ENCODE measurements at regions not wholly inside any gene's neighbourhood (a gene's known extent, or its start where the extent isn't known, plus 50 kb on each side); places are given as distances from the start of the nearest gene placed in this dataset.

DNA sequence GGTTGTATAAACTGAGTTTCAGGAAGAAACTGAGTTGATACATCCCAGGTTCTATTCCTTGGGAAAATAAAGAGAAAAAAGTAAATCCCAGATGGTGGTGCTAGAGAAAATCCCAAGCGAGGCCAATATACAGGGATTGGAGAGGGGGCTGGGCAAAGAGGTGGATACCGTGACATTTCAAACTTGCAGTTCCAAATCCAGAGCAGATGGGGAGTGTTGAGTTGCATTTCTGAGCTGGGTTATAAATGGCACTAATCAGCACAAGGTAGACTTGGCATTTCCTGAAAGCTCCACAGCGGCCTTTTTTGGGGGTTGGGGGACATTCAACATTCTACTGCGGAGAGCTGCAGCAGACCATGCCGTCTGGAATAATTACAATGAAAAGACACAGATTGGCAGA, 224.4 kb downstream of the NXNL2 start:
- Histone ChIP-seq H2AFZ (replicated peaks; ENCODE audit: low read length, poor library complexity) (no peak overlapping the region), H2BK120ac (ENCODE audit: low read depth, low read length) (no peak overlapping the region), H3K9ac (ENCODE audit: low read depth, low read length) (no peak overlapping the region), H4K5ac (ENCODE audit: low read depth, low read length) (no peak overlapping the region), H3K23ac (ENCODE audit: low read depth, low read length) (no peak overlapping the region), H3K4me3 (ENCODE audit: insufficient read depth, low read depth, low read length) (no peak overlapping the region), H3K36me3 (ENCODE audit: control insufficient read depth, insufficient read depth, low read length) (no peaks in the 10 kb centered on the region), H3K9me3 (ENCODE audit: control insufficient read depth, insufficient read depth, low read length) (no peaks in the 10 kb centered on the region), H3K18ac (ENCODE audit: low read depth, low read length) (no peak overlapping the region), H4K8ac (ENCODE audit: low read depth in 2 of 2, low read length in 2 of 2) (no peak overlapping the region), H3K79me1 (ENCODE audit: low read depth in 1 of 2, low read length in 2 of 2) (no peaks in the 10 kb centered on the region), H2BK5ac (ENCODE audit: low read depth, low read length, poor library complexity, severe bottlenecking) (no peak overlapping the region), H3K4me1 (ENCODE audit: control insufficient read depth, insufficient read depth, low read length) (peaks cover 8% of the 10 kb centered on the region), H3K56ac (ENCODE audit: extremely low read depth, insufficient read depth, low read length) (no peak overlapping the region), H2AK5ac (ENCODE audit: low read depth, low read length) (no peak overlapping the region), H3K9me1 (ENCODE audit: insufficient read depth, low read length) (peaks cover 1% of the 10 kb centered on the region; the same call in 1 of the 2 replicates), H3K4me2 (ENCODE audit: low read depth, low read length) (no peak overlapping the region), H3K14ac (replicated peaks; ENCODE audit: low read depth, low read length) (no peak overlapping the region), H4K20me1 (ENCODE audit: insufficient read depth, low read length) (no peaks in the 10 kb centered on the region), H2BK20ac (ENCODE audit: low read depth, low read length) (no peak overlapping the region), H2AK9ac (replicated peaks; ENCODE audit: low read depth, low read length, poor library complexity) (no peak overlapping the region), H3K4ac (ENCODE audit: low read depth, low read length) (no peak overlapping the region), H3K27ac (ENCODE audit: insufficient read depth, low read length) (no peak overlapping the region), H2BK15ac (ENCODE audit: low read depth, low read length) (no peak overlapping the region), H4K91ac (ENCODE audit: insufficient read depth, low read depth, low read length) (no peak overlapping the region), H3K27me3 (ENCODE audit: control insufficient read depth, insufficient read depth, low read length) (no peaks in the 10 kb centered on the region)
- dilution Hi-C loops (cut with HindIII; ENCODE audit: low sequenced_read_pairs, unreplicated experiment) = no loop called here
- no TSS peak for BruUV-seq (replicated peaks)
- ChIA-PET POLR2A (ENCODE audit: unreplicated experiment) (no interaction called here), CTCF (no interaction called here)
- ATAC-seq (ENCODE audit: low read depth) (no peak), DNase-seq (no peak)
- TF ChIP-seq, protein P1, sequence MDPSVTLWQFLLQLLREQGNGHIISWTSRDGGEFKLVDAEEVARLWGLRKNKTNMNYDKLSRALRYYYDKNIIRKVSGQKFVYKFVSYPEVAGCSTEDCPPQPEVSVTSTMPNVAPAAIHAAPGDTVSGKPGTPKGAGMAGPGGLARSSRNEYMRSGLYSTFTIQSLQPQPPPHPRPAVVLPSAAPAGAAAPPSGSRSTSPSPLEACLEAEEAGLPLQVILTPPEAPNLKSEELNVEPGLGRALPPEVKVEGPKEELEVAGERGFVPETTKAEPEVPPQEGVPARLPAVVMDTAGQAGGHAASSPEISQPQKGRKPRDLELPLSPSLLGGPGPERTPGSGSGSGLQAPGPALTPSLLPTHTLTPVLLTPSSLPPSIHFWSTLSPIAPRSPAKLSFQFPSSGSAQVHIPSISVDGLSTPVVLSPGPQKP (IDR thresholded peaks at IDR 0.05; ENCODE audit: borderline replicate concordance, low read depth, low read length) = no peak
- intact Hi-C loops (cut with micrococcal nuclease) = no loop called here
- in situ Hi-C loops (cut with MboI; ENCODE audit: low sequenced_read_pairs) = no loop called here
- WGBS, 2 experiments (ENCODE audit: extremely low coverage in 2 of 2, insufficient read length in 1 of 2) = 100% methylated on average over 1 of the region's 5 CpGs; no CpG with 5 or more reads in 1 of the 2 experiments

Measured in IMR-90 (cell line).